H9 (cell line): ENCODE measurements at regions not wholly inside any gene's neighbourhood (a gene's known extent, or its start where the extent isn't known, plus 50 kb on each side); places are given as distances from the start of the nearest gene placed in this dataset.

Source experiments
- DNase-seq: peaks from one replicate; pipeline ENCODE4 v3.0.0-alpha.2; 2017
- H2AFZ ChIP-seq: one replicate; pipeline ENCODE4 v1.6.1; 2013; ENCODE audit warnings: mild to moderate bottlenecking, low read length, control low read depth, moderate library complexity
- H2AK5ac ChIP-seq: 2 replicates; pipeline ENCODE4 v1.6.1; 2013; ENCODE audit warnings: low read length, control low read depth, mixed read lengths; ENCODE audit not compliant: insufficient read length
- H2BK120ac ChIP-seq: one replicate; pipeline ENCODE4 v1.6.1; 2013; ENCODE audit warnings: low read depth, mild to moderate bottlenecking, low read length, control low read depth, inconsistent platforms; ENCODE audit not compliant: poor library complexity, severe bottlenecking
- H2BK12ac ChIP-seq: 2 replicates; pipeline ENCODE4 v1.6.1; 2013; ENCODE audit warnings: low read length, control low read depth, mixed read lengths, low read depth; ENCODE audit not compliant: insufficient read length
- H2BK15ac ChIP-seq: 2 replicates; pipeline ENCODE4 v1.6.1; 2013; ENCODE audit warnings: low read depth, low read length, control low read depth
- H2BK20ac ChIP-seq: one replicate; pipeline ENCODE4 v1.6.1; 2013; ENCODE audit warnings: low read depth, mild to moderate bottlenecking, low read length, control low read depth, inconsistent platforms; ENCODE audit not compliant: poor library complexity, severe bottlenecking
- H2BK5ac ChIP-seq: 2 replicates; pipeline ENCODE4 v1.6.1; 2013; ENCODE audit warnings: low read length, control low read depth, mixed read lengths; ENCODE audit not compliant: insufficient read length
- H3K14ac ChIP-seq: 2 replicates; pipeline ENCODE4 v1.6.1; 2013; ENCODE audit warnings: low read length, control low read depth; ENCODE audit not compliant: insufficient read depth
- H3K18ac ChIP-seq: 2 replicates; pipeline ENCODE4 v1.6.1; 2013; ENCODE audit warnings: low read depth, mild to moderate bottlenecking, mixed read lengths, low read length, control low read depth; ENCODE audit not compliant: insufficient read length
- H3K23ac ChIP-seq: 2 replicates; pipeline ENCODE4 v1.6.1; 2013; ENCODE audit warnings: low read length, control low read depth, mixed read lengths, low read depth; ENCODE audit not compliant: insufficient read length
- H3K23me2 ChIP-seq: 2 replicates; pipeline ENCODE4 v1.6.1; 2013; ENCODE audit warnings: low read depth, mild to moderate bottlenecking, mixed read lengths, low read length, control low read depth; ENCODE audit not compliant: insufficient read length, poor library complexity, severe bottlenecking
- H3K27ac ChIP-seq: 2 replicates; pipeline ENCODE4 v1.5.1; 2013; ENCODE audit warnings: low read length, control low read depth, mixed read lengths, low read depth; ENCODE audit not compliant: insufficient read length
- H3K27me3 ChIP-seq: 2 replicates; pipeline ENCODE4 v1.6.1; 2013; ENCODE audit warnings: low read length, control low read depth, inconsistent platforms; ENCODE audit not compliant: insufficient read depth
- H3K4ac ChIP-seq: 2 replicates; pipeline ENCODE4 v1.6.1; 2013; ENCODE audit warnings: low read depth, mild to moderate bottlenecking, control low read depth, inconsistent platforms, low read length, moderate library complexity
- H3K4me1 ChIP-seq: 2 replicates; pipeline ENCODE4 v1.6.1; 2013; ENCODE audit warnings: low read length, control low read depth, inconsistent platforms; ENCODE audit not compliant: insufficient read depth
- H3K4me2 ChIP-seq: 2 replicates; pipeline ENCODE4 v1.6.1; 2013; ENCODE audit warnings: low read length, control low read depth, mixed read lengths; ENCODE audit not compliant: insufficient read length, insufficient read depth
- H3K56ac ChIP-seq: 2 replicates; pipeline ENCODE4 v1.6.1; 2013; ENCODE audit warnings: low read depth, mild to moderate bottlenecking, mixed read lengths, low read length, control low read depth; ENCODE audit not compliant: insufficient read length
- H3K79me1 ChIP-seq: 2 replicates; pipeline ENCODE4 v1.6.1; 2013; ENCODE audit warnings: low read depth, mild to moderate bottlenecking, moderate library complexity, low read length, control low read depth, inconsistent platforms; ENCODE audit not compliant: insufficient read depth, poor library complexity, severe bottlenecking
- H3K79me2 ChIP-seq: 2 replicates; pipeline ENCODE4 v1.6.1; 2013; ENCODE audit warnings: low read length, control low read depth, inconsistent platforms; ENCODE audit not compliant: insufficient read depth
- H3K9ac ChIP-seq: 2 replicates; pipeline ENCODE4 v1.6.1; 2013; ENCODE audit warnings: low read length, control low read depth, mixed read lengths; ENCODE audit not compliant: insufficient read length; ENCODE audit errors: extremely low read depth
- H3K9me3 ChIP-seq: one replicate; pipeline ENCODE4 v1.6.1; 2013; ENCODE audit warnings: low read depth, low read length, inconsistent platforms; ENCODE audit not compliant: control insufficient read depth
- H3T11ph ChIP-seq: one replicate; pipeline ENCODE4 v1.6.1; 2013; ENCODE audit warnings: mild to moderate bottlenecking, low read length, control low read depth, inconsistent platforms
- H4K20me1 ChIP-seq: one replicate; pipeline ENCODE4 v1.6.1; 2013; ENCODE audit not compliant: control insufficient read depth, insufficient read length, insufficient read depth
- H4K5ac ChIP-seq: 2 replicates; pipeline ENCODE4 v1.6.1; 2013; ENCODE audit warnings: low read depth, mild to moderate bottlenecking, mixed read lengths, low read length, control low read depth; ENCODE audit not compliant: insufficient read length
- H4K8ac ChIP-seq: replicated peaks from 2 replicates; pipeline ENCODE4 v1.6.1; 2013; ENCODE audit warnings: low read length, control low read depth, mixed read lengths, low read depth; ENCODE audit not compliant: insufficient read length
- H4K91ac ChIP-seq: 2 replicates; pipeline ENCODE4 v1.6.1; 2013; ENCODE audit warnings: low read depth, mild to moderate bottlenecking, moderate library complexity, mixed read lengths, low read length, control low read depth; ENCODE audit not compliant: insufficient read length
- H3K27ac Mint-ChIP-seq, 3 experiments: 2 replicates in 2 of 3; 3 replicates in 1 of 3; pipeline ENCODE4 v1.8.0; 2020 to 2021; ENCODE audit warnings: mixed read lengths in 3 of 3, mild to moderate bottlenecking in 1 of 3, moderate library complexity in 1 of 3
- H3K27me3 Mint-ChIP-seq: 2 replicates; pipeline ENCODE4 v1.8.0; 2021; ENCODE audit warnings: low read depth, mild to moderate bottlenecking, moderate library complexity, mixed read lengths
- H3K36me3 Mint-ChIP-seq, 3 experiments: 2 replicates in 2 of 3; 3 replicates in 1 of 3; pipeline ENCODE4 v1.8.0; 2020 to 2021; ENCODE audit warnings: low read depth in 3 of 3, mixed read lengths in 3 of 3; ENCODE audit not compliant: insufficient read depth in 1 of 3
- H3K4me1 Mint-ChIP-seq, 2 experiments: 2 replicates each; pipeline ENCODE4 v1.8.0; 2020; ENCODE audit warnings: mixed read lengths in 2 of 2
- H3K4me3 Mint-ChIP-seq, 2 experiments: 2 replicates in 1 of 2; 3 replicates in 1 of 2; pipeline ENCODE4 v1.8.0; 2020 to 2021; ENCODE audit warnings: mild to moderate bottlenecking in 2 of 2, mixed read lengths in 2 of 2, moderate library complexity in 1 of 2
- H3K9me3 Mint-ChIP-seq, 2 experiments: 2 replicates in 1 of 2; 3 replicates in 1 of 2; pipeline ENCODE4 v1.8.0; 2020; ENCODE audit warnings: mild to moderate bottlenecking in 2 of 2, mixed read lengths in 2 of 2, moderate library complexity in 1 of 2
- CTCF ChIP-seq: fragments of 200-600 bp; sonication (generic); conservative IDR thresholded peaks from 3 replicates; pipeline ENCODE4 v1.8.0; 2021; ENCODE audit warnings: antibody characterized with exemption, mild to moderate bottlenecking
- WGBS: extraction: QIAGEN DNeasy Blood & Tissue Kit; methylation state at CpG from one replicate; pipeline ENCODE4 v1.1.7; 2013; ENCODE audit warnings: missing lambda C conversion rate, low lambda C conversion rate, mixed read lengths; ENCODE audit not compliant: insufficient read length; ENCODE audit errors: extremely low coverage; 5-methylcytosine and 5-hydroxymethylcytosine counted together

- H4K20me1 ChIP-seq, result no peaks in the 10 kb centered on the region
- no peak overlapping the region for H3K4me2 ChIP-seq
- Mint-ChIP-seq H3K27me3 (no peaks in the 10 kb centered on the region; the same call in none of the 2 replicates), H3K4me1 (peaks cover 34 to 45% of the 10 kb centered on the region in 2 experiments), H3K9me3 (peaks cover 0 to 8% of the 10 kb centered on the region in 2 experiments; a peak in 2 of 5 replicates), H3K27ac (no peak overlapping the region), H3K36me3 (peaks cover 0 to 4% (median 3%) of the 10 kb centered on the region in 3 experiments; a peak in 3 of 7 replicates), H3K4me3 (no peak overlapping the region)
- H2AK5ac ChIP-seq, result no peak overlapping the region
- H2BK12ac ChIP-seq, result no peak overlapping the region
- H2BK120ac ChIP-seq, result no peak overlapping the region
- no peak overlapping the region for H3K27ac ChIP-seq
- no peak for TF ChIP-seq CTCF
- no peak overlapping the region for H3K14ac ChIP-seq
- H4K8ac ChIP-seq, result no peak overlapping the region
- no peak overlapping the region for H4K91ac ChIP-seq
- H3K79me1 ChIP-seq, result no peaks in the 10 kb centered on the region
- H3K4me1 ChIP-seq, result peaks cover 2% of the 10 kb centered on the region; the same call in 1 of the 2 replicates
- DNase-seq, result no peak
- no peaks in the 10 kb centered on the region for H3K79me2 ChIP-seq
- H3K4ac ChIP-seq, result no peak overlapping the region
- H3K27me3 ChIP-seq, result no peaks in the 10 kb centered on the region
- H2AFZ ChIP-seq, result no peak overlapping the region
- no peak overlapping the region for H3K9ac ChIP-seq
- no peak overlapping the region for H3K18ac ChIP-seq
- no peaks in the 10 kb centered on the region for H3K23me2 ChIP-seq
- no peak overlapping the region for H2BK15ac ChIP-seq
- no peak overlapping the region for H2BK20ac ChIP-seq
- H3K23ac ChIP-seq, result no peak overlapping the region
- no peak overlapping the region for H2BK5ac ChIP-seq
- H3K9me3 ChIP-seq, result peaks cover 6% of the 10 kb centered on the region
- no peak overlapping the region for H4K5ac ChIP-seq
- no CpG with 5 or more reads among the region's 5 CpGs for WGBS
- no peak overlapping the region for H3K56ac ChIP-seq
- H3T11ph ChIP-seq, result no peak overlapping the region
Observed at GRCh38 chr1:232899268-232899667, 51.1 kb upstream of the NTPCR start.
